PC-9 (cell line): ENCODE measurements at regions not wholly inside any gene's neighbourhood (a gene's known extent, or its start where the extent isn't known, plus 50 kb on each side); places are given as distances from the start of the nearest gene placed in this dataset.

Experiments used
- BruUV-seq: library from RNA; stranded (reverse); fragments of 400-500 nt; replicated peaks from 2 replicates; lab custom pipeline; 2021; lab: Mats Ljungman, UMichigan
- CTCF ChIA-PET: fragments of 300-600 bp; sonication (Branson Sonifier 250); formaldehyde crosslinking; loops from one replicate; lab custom pipeline; 2022; ENCODE audit warnings: antibody characterized with exemption; lab: Charles Lee
- POLR2A ChIA-PET: fragments of 300-600 bp; sonication (Branson Sonifier 250); formaldehyde crosslinking; loops from one replicate; lab custom pipeline; 2022; ENCODE audit warnings: antibody characterized with exemption; ENCODE audit not compliant: unreplicated experiment; lab: Charles Lee
- DNase-seq, 2 experiments: peaks; one replicate each; pipeline versions ENCODE4 v3.0.0 to v3.0.0-alpha.2; 2015 to 2022; ENCODE audit warnings: mixed read lengths in 1 of 2
- H2AFZ ChIP-seq: fragments of 200-600 bp; sonication (generic); 2 replicates; pipeline ENCODE4 v1.8.1; 2017; ENCODE audit warnings: antibody characterized with exemption
- H3F3A ChIP-seq: fragments of 200-600 bp; sonication (generic); 2 replicates; pipeline ENCODE4 v1.8.1; 2017; ENCODE audit warnings: antibody characterized with exemption, mild to moderate bottlenecking, low read depth; ENCODE audit not compliant: insufficient read depth
- H3K27ac ChIP-seq: fragments of 200-600 bp; sonication (generic); 2 replicates; pipeline ENCODE4 v1.6.1; 2016; ENCODE audit warnings: mixed run types
- H3K27me3 ChIP-seq: fragments of 200-600 bp; sonication (generic); 2 replicates; pipeline ENCODE4 v1.6.1; 2016; ENCODE audit warnings: low read depth, mixed run types; ENCODE audit not compliant: insufficient read depth
- H3K36me3 ChIP-seq: fragments of 200-600 bp; sonication (generic); 2 replicates; pipeline ENCODE4 v1.6.1; 2016; ENCODE audit warnings: low read depth, mixed run types
- H3K4me1 ChIP-seq: fragments of 200-600 bp; sonication (generic); replicated peaks from 2 replicates; pipeline ENCODE4 v1.6.1; 2016; ENCODE audit warnings: mixed run types; ENCODE audit not compliant: insufficient read depth
- H3K4me2 ChIP-seq: fragments of 200-600 bp; sonication (generic); 2 replicates; pipeline ENCODE4 v1.6.1; 2017; ENCODE audit warnings: mixed run types
- H3K4me3 ChIP-seq: fragments of 200-600 bp; sonication (generic); 2 replicates; pipeline ENCODE4 v1.6.1; 2016; ENCODE audit warnings: mixed run types
- H3K79me2 ChIP-seq: fragments of 200-600 bp; sonication (generic); 2 replicates; pipeline ENCODE4 v1.6.1; 2017; ENCODE audit warnings: low read depth, mixed run types
- H3K9me2 ChIP-seq: fragments of 200-600 bp; sonication (generic); 2 replicates; pipeline ENCODE4 v1.8.1; 2017; ENCODE audit warnings: mild to moderate bottlenecking; ENCODE audit not compliant: insufficient read depth
- H3K9me3 ChIP-seq: fragments of 200-600 bp; sonication (generic); 2 replicates; pipeline ENCODE4 v1.8.1; 2016; ENCODE audit warnings: low read depth; ENCODE audit not compliant: insufficient read depth
- H4K20me1 ChIP-seq: fragments of 200-600 bp; sonication (generic); 2 replicates; pipeline ENCODE4 v1.8.1; 2017; ENCODE audit not compliant: insufficient read depth
- CTCF ChIP-seq: fragments of 200-600 bp; sonication (generic); conservative IDR thresholded peaks from 2 replicates; pipeline ENCODE4 v1.6.1; 2017; ENCODE audit warnings: mixed run types, antibody characterized with exemption, mild to moderate bottlenecking, moderate library complexity
- EZH2 ChIP-seq: fragments of 200-600 bp; sonication (generic); IDR thresholded peaks from 2 replicates; pipeline ENCODE4 v1.8.0; 2017; ENCODE audit warnings: antibody characterized with exemption, low read depth
- intact Hi-C: fragments of 100-400 bp; cut with micrococcal nuclease; formaldehyde crosslinking; loops from one replicate; pipeline ENCODE4 v1.10.0; 2022; ENCODE audit not compliant: unreplicated experiment

- Histone ChIP-seq H3K4me2 (no peak overlapping the region), H4K20me1 (no peaks in the 10 kb centered on the region), H3K27ac (no peak overlapping the region), H3K4me1 (no peaks in the 10 kb centered on the region), H3K27me3 (peaks cover 15% of the 10 kb centered on the region; the same call in 1 of the 2 replicates), H3K36me3 (no peaks in the 10 kb centered on the region), H3K79me2 (no peaks in the 10 kb centered on the region), H2AFZ (no peak overlapping the region), H3F3A (no peaks in the 10 kb centered on the region), H3K9me3 (no peaks in the 10 kb centered on the region), H3K4me3 (no peak overlapping the region), H3K9me2 (no peaks in the 10 kb centered on the region)
- intact Hi-C loops, result no loop called here
- POLR2A ChIA-PET, result no interaction called here
- BruUV-seq, result no TSS peak
- no peak for DNase-seq
- CTCF ChIA-PET, result no interaction called here
- no peak for TF ChIP-seq CTCF
These were observed 140.7 kb upstream of the SLC28A3 start for GRCh38 chr9:84481231-84481630.

- ChIA-PET POLR2A (no interaction called here), CTCF (no interaction called here)
- H3K9me3 ChIP-seq, result no peaks in the 10 kb centered on the region
- H3K27ac ChIP-seq, result no peak overlapping the region
- H3K4me2 ChIP-seq, result no peak overlapping the region
- H3K36me3 ChIP-seq, result no peaks in the 10 kb centered on the region
- intact Hi-C loops, result no loop called here
- peaks cover 15% of the 10 kb centered on the region; the same call in 1 of the 2 replicates for H3K27me3 ChIP-seq
- no peaks in the 10 kb centered on the region for H3K79me2 ChIP-seq
- H3K4me3 ChIP-seq, result no peak overlapping the region
- H3K9me2 ChIP-seq, result no peaks in the 10 kb centered on the region
- no peak for DNase-seq
- no peaks in the 10 kb centered on the region for H4K20me1 ChIP-seq
- H3F3A ChIP-seq, result no peaks in the 10 kb centered on the region
- no peak for TF ChIP-seq EZH2
- H3K4me1 ChIP-seq, result no peaks in the 10 kb centered on the region
- BruUV-seq, result no TSS peak
- H2AFZ ChIP-seq, result no peak overlapping the region
These were observed 141.2 kb upstream of the SLC28A3 start for GRCh38 chr9:84481636-84482218.

GRCh38 chr9:84482607-84483006 is 142.0 kb upstream of the SLC28A3 start:
- Histone ChIP-seq H3K27ac (no peak overlapping the region), H2AFZ (no peak overlapping the region), H3K4me2 (no peak overlapping the region), H3F3A (no peaks in the 10 kb centered on the region), H3K36me3 (no peaks in the 10 kb centered on the region), H3K9me3 (no peaks in the 10 kb centered on the region), H3K79me2 (no peaks in the 10 kb centered on the region), H3K4me3 (no peak overlapping the region), H3K27me3 (peaks cover 15% of the 10 kb centered on the region; the same call in 1 of the 2 replicates), H3K9me2 (no peaks in the 10 kb centered on the region), H4K20me1 (no peaks in the 10 kb centered on the region), H3K4me1 (no peaks in the 10 kb centered on the region)
- ChIA-PET POLR2A (no interaction called here), CTCF (no interaction called here)
- TF ChIP-seq CTCF, result no peak
- no peak for TF ChIP-seq EZH2
- DNase-seq, result no peak
- no TSS peak for BruUV-seq
- intact Hi-C loops, result no loop called here

- H3K9me3 ChIP-seq, result no peaks in the 10 kb centered on the region
- intact Hi-C loops, result no loop called here
- no TSS peak for BruUV-seq
- H3F3A ChIP-seq, result no peaks in the 10 kb centered on the region
- no peak overlapping the region for H3K27ac ChIP-seq
- ChIA-PET CTCF (no interaction called here), POLR2A (no interaction called here)
- no peaks in the 10 kb centered on the region for H4K20me1 ChIP-seq
- H3K36me3 ChIP-seq, result no peaks in the 10 kb centered on the region
- H2AFZ ChIP-seq, result no peak overlapping the region
- no peaks in the 10 kb centered on the region for H3K79me2 ChIP-seq
- no peak for DNase-seq
- peaks cover 15% of the 10 kb centered on the region; the same call in 1 of the 2 replicates for H3K27me3 ChIP-seq
- no peaks in the 10 kb centered on the region for H3K9me2 ChIP-seq
- no peak overlapping the region for H3K4me2 ChIP-seq
- H3K4me3 ChIP-seq, result no peak overlapping the region
- TF ChIP-seq EZH2 (no peak), CTCF (no peak)
- H3K4me1 ChIP-seq, result no peaks in the 10 kb centered on the region
These were observed 143.6 kb upstream of the SLC28A3 start for GRCh38 chr9:84484172-84484571.
